LNCaP clone FGC (cell line): ENCODE measurements at regions not wholly inside any gene's neighbourhood (a gene's known extent, or its start where the extent isn't known, plus 50 kb on each side); places are given as distances from the start of the nearest gene placed in this dataset.

Experiments
- DNase-seq: peaks from one replicate; pipeline ENCODE4 v3.0.0-alpha.2; 2011; ENCODE audit warnings: low read depth
- H3K4me3 ChIP-seq: 2 replicates; pipeline ENCODE4 v1.5.1; 2011; ENCODE audit warnings: mild to moderate bottlenecking, low read depth, low read length, control low read depth
- TF ChIP-seq, protein P1 (sequence below): IDR thresholded peaks from 2 replicates; pipeline ENCODE4 v1.5.1; 2012; ENCODE audit warnings: mild to moderate bottlenecking; ENCODE audit not compliant: control insufficient read depth, insufficient read depth; ENCODE audit errors: extremely low read depth

DNA sequence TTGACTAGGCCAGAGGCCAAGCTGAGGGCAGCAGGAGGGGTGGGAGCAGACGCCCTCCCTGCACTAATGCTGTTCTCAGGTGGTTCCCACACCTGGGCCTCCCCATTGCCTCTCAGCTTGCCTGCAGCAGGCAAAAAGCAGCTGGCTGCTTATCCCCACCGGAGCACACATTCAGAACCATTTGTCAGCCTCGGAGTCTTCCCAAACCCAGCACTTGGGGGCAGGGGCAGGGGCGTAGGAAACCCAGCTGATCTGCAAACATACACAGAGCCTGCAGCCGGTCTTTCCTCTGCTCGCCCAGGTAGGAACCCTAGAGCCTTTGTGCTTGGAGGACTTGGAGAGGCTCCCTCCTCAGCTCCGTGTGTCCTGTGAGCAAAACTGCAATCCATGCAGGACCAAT lies 249.8 kb downstream of the CYP26B1 start:
- TF ChIP-seq, protein P1, sequence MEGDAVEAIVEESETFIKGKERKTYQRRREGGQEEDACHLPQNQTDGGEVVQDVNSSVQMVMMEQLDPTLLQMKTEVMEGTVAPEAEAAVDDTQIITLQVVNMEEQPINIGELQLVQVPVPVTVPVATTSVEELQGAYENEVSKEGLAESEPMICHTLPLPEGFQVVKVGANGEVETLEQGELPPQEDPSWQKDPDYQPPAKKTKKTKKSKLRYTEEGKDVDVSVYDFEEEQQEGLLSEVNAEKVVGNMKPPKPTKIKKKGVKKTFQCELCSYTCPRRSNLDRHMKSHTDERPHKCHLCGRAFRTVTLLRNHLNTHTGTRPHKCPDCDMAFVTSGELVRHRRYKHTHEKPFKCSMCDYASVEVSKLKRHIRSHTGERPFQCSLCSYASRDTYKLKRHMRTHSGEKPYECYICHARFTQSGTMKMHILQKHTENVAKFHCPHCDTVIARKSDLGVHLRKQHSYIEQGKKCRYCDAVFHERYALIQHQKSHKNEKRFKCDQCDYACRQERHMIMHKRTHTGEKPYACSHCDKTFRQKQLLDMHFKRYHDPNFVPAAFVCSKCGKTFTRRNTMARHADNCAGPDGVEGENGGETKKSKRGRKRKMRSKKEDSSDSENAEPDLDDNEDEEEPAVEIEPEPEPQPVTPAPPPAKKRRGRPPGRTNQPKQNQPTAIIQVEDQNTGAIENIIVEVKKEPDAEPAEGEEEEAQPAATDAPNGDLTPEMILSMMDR: no peak
- no peak for DNase-seq
- no peak overlapping the region for H3K4me3 ChIP-seq

DNA sequence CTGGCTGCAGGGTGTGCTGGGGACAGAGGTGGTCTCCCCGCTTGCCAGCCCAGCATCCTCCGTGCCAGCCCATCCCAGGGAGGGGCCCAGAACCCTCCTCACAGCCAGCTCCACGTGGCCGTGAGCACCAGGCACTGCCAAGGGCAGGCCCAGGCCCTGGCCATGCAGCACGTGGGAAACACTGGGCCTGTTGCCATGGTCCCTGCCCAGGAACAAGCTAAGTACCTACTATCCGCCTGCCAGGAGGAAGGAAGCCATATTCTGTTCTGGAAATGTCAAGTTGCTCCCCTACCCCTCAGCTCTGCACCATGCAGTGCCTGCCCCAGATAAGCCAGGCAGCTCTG lies 250.6 kb downstream of the CYP26B1 start:
- TF ChIP-seq, protein P1: no peak
- DNase-seq: no peak
- no peak overlapping the region for H3K4me3 ChIP-seq

- TF ChIP-seq, protein P1: no peak
- DNase-seq: no peak
- H3K4me3 ChIP-seq: no peak overlapping the region
Observed at GRCh38 chr2:71896385-71897136, 251.1 kb downstream of the CYP26B1 start.

DNA sequence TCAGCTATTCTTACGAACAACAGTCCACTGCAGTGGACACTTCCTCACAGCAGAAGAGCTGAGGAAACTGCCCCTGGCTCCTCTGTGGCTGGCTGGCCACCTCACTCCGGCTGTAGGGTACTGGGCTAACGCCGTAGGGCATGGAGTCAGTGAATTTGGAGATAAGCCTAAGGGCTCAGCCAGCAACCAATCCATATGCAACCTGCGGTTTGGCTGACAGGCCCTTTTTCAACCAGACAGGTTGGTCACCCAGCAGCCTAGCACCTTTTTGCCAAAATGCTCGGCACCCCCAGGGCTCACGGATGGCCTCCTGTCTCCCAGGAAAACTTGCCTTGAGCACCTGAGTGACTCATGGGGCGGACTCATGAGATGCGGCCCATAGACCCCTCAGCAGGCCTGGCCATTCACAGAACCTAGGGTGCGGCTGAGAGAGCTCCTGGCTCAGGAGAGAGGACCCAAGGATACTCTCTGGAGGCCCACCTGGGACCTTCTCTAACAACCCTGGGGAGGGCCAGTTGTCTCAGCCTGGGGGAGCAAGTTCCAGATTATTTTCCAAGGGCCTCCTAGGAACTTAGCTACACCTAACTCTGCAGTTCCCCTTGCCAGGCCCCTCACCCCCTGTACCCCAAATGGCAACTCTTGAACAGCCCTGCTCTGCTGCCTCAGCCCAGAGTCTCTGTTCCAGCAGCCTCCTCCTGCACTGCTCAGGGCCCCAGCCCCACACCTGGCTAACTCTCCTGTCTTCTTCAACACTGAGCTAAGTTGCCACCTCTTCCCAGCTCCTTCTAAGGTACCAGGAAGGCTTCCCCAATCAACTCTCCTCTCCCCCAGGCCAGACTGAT lies 252.1 kb downstream of the CYP26B1 start:
- no peak overlapping the region for H3K4me3 ChIP-seq
- TF ChIP-seq, protein P1: no peak
- no peak for DNase-seq

DNA sequence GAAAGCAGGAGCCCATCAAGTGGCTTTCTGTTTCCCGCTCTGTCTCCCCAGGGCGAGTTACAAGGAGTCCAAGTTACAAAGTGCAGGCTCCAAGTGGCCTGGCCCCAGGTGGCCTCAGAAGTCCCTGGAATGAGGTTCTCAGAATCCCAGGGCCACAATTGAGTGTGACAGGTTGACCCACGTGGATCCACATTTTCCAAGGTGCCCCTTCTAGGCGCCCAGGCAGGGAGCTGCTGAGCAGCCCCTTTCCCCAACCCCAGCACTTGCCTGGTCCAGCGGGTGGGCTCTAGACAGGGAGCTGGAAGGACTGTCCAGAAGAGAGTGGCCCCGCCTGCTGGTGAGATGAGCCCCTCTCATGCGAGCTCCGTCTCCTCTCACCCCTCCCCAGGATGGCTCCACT lies 253.4 kb downstream of the CYP26B1 start:
- no peak for DNase-seq

GRCh38 chr2:71893646-71894045 lies 254.0 kb downstream of the CYP26B1 start:
- DNase-seq: no peak
- TF ChIP-seq, protein P1: no peak
- H3K4me3 ChIP-seq: no peak overlapping the region

More for the DNA sequence above, 253.4 kb downstream of the CYP26B1 start:
- H3K4me3 ChIP-seq: no peak overlapping the region
- TF ChIP-seq, protein P1: no peak
